GM23248 (cell line): ENCODE measurements at regions not wholly inside any gene's neighbourhood (a gene's known extent, or its start where the extent isn't known, plus 50 kb on each side); places are given as distances from the start of the nearest gene placed in this dataset.

Experiments used
- EZH2 ChIP-seq: fragments of 200-600 bp; sonication (generic); IDR thresholded peaks from 2 replicates; pipeline ENCODE4 v1.6.1; 2018; ENCODE audit warnings: antibody characterized with exemption, mild to moderate bottlenecking; ENCODE audit not compliant: insufficient read depth, poor library complexity, severe bottlenecking
- EZH2phosphoT487 ChIP-seq: fragments of 200-600 bp; sonication (generic); IDR thresholded peaks from 2 replicates; pipeline ENCODE4 v1.6.1; 2018; ENCODE audit warnings: antibody characterized with exemption, moderate library complexity, mild to moderate bottlenecking, low read depth; ENCODE audit not compliant: insufficient read depth

DNA sequence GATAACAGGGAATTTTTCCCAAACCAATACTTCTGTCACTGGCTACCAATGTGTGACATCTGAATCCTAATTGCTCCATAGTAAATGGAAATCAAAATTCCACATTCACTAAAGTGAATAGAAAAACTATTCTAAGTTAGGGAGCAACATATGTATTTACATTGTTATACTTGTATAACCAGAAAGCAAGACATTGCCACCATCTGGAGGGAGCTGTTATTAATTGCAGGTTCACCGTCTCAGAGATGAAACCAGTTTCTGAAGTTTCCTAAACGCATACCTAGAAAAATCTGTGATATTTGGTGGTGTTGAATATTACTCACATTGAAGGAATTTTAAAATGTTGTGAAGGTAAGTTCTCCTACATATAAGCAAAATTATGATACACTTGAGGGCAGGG is 390.1 kb downstream of the NXPH1 start:
- TF ChIP-seq EZH2 (no peak), EZH2phosphoT487 (no peak)
